ENCODE measurements at regions not wholly inside any gene's neighbourhood (a gene's known extent, or its start where the extent isn't known, plus 50 kb on each side); places are given as distances from the start of the nearest gene placed in this dataset.

GRCh38 chr17:36880268-36880905 lies 56.9 kb upstream of the LHX1 start:
- H3K4me3 ChIP-seq (ENCODE audit: low read depth, low read length) = no peak overlapping the region
- TF ChIP-seq, protein P1, sequence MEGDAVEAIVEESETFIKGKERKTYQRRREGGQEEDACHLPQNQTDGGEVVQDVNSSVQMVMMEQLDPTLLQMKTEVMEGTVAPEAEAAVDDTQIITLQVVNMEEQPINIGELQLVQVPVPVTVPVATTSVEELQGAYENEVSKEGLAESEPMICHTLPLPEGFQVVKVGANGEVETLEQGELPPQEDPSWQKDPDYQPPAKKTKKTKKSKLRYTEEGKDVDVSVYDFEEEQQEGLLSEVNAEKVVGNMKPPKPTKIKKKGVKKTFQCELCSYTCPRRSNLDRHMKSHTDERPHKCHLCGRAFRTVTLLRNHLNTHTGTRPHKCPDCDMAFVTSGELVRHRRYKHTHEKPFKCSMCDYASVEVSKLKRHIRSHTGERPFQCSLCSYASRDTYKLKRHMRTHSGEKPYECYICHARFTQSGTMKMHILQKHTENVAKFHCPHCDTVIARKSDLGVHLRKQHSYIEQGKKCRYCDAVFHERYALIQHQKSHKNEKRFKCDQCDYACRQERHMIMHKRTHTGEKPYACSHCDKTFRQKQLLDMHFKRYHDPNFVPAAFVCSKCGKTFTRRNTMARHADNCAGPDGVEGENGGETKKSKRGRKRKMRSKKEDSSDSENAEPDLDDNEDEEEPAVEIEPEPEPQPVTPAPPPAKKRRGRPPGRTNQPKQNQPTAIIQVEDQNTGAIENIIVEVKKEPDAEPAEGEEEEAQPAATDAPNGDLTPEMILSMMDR (IDR thresholded peaks at IDR 0.05; ENCODE audit: low read depth, low read length) = no peak

DNA sequence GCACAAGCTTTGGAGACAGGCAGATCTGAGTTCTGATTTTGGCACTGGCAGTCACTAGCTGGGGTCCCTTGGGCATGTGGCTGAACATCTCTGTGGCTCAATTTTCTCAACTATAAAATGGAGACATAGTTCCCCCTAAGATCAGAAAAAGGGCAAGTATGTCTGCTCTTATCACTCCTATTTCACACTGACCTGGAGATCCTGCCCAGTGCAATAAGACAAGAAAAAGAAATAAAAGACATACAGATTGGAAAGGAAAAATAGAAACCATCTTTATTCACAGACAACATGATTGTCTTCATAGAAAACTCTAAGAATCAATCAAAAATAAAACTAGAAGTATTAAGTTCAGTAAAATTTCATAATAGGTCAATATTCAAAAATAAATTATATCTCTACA lies 56.0 kb upstream of the LHX1 start:
- no peak overlapping the region for H3K4me3 ChIP-seq (ENCODE audit: low read depth, low read length)
- TF ChIP-seq, protein P1 (IDR thresholded peaks at IDR 0.05; ENCODE audit: low read depth, low read length) = no peak

GRCh38 chr17:36884495-36885152 lies 52.7 kb upstream of the LHX1 start:
- TF ChIP-seq, protein P1 (IDR thresholded peaks at IDR 0.05; ENCODE audit: low read depth, low read length) = no peak
- no peak overlapping the region for H3K4me3 ChIP-seq (ENCODE audit: low read depth, low read length)

- TF ChIP-seq, protein P1 (IDR thresholded peaks at IDR 0.05; ENCODE audit: low read depth, low read length) = no peak
- H3K4me3 ChIP-seq (ENCODE audit: low read depth, low read length) = no peak overlapping the region
Observed at GRCh38 chr17:36885153-36885735, 52.0 kb upstream of the LHX1 start.

GRCh38 chr17:36885771-36886377 lies 51.4 kb upstream of the LHX1 start:
- H3K4me3 ChIP-seq (ENCODE audit: low read depth, low read length) = no peak overlapping the region
- TF ChIP-seq, protein P1 (IDR thresholded peaks at IDR 0.05; ENCODE audit: low read depth, low read length) = no peak
